WERI-Rb-1 (cell line): ENCODE measurements at regions not wholly inside any gene's neighbourhood (a gene's known extent, or its start where the extent isn't known, plus 50 kb on each side); places are given as distances from the start of the nearest gene placed in this dataset.
"Not testable (repeated sequence)": the region's sequence is repeated elsewhere in the genome, so short reads cannot be mapped to it uniquely, and the experiment has no call there.

ENCODE experiments used
- DNase-seq: peaks from one replicate; pipeline ENCODE4 v3.0.0-alpha.2; 2020
- H3K27ac ChIP-seq: fragments of 250-450 bp; sonication (Bioruptor Pico); 2 replicates; pipeline ENCODE4 v1.5.1; 2020; ENCODE audit warnings: mild to moderate bottlenecking, moderate library complexity
- H3K27me3 ChIP-seq: fragments of 250-450 bp; sonication (Bioruptor Pico); 2 replicates; pipeline ENCODE4 v1.5.1; 2021; ENCODE audit warnings: mild to moderate bottlenecking, low read depth, moderate library complexity; ENCODE audit not compliant: insufficient read depth, severe bottlenecking
- H3K36me3 ChIP-seq: fragments of 250-450 bp; sonication (Bioruptor Pico); 2 replicates; pipeline ENCODE4 v1.5.1; 2020; ENCODE audit warnings: mild to moderate bottlenecking, moderate library complexity
- H3K4me3 ChIP-seq: 2 replicates; pipeline ENCODE4 v1.5.1; 2011; ENCODE audit warnings: low read depth, mild to moderate bottlenecking, control low read depth, low read length
- H3K9me3 ChIP-seq: fragments of 250-450 bp; sonication (Bioruptor Pico); 2 replicates; pipeline ENCODE4 v1.5.1; 2021; ENCODE audit warnings: mild to moderate bottlenecking, moderate library complexity; ENCODE audit not compliant: severe bottlenecking
- TF ChIP-seq, protein P1 (sequence below): IDR thresholded peaks from 2 replicates; pipeline ENCODE4 v1.5.1; 2011; ENCODE audit warnings: low read depth, mild to moderate bottlenecking, control low read depth, inconsistent platforms, low read length

DNA sequence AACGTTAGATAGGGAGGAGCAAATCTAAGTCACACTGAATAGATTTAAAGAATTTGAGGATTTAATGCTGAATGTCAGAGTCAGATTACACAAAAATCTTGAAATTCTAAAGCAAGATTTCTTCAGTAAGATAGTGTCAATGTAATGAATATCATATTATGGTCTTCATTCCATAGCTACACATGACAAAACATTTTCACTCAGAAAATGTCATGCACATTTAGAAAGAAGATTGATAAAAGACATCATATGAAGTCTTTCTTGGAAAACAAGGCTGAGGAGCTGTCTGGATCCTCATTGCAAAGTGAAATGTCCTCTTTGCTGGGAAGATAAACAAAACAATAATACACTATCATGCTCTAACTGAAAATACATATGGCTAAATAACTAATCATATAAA lies 1006.9 kb downstream of the PCDH7 start:
- H3K27ac ChIP-seq: no peak overlapping the region
- TF ChIP-seq, protein P1, sequence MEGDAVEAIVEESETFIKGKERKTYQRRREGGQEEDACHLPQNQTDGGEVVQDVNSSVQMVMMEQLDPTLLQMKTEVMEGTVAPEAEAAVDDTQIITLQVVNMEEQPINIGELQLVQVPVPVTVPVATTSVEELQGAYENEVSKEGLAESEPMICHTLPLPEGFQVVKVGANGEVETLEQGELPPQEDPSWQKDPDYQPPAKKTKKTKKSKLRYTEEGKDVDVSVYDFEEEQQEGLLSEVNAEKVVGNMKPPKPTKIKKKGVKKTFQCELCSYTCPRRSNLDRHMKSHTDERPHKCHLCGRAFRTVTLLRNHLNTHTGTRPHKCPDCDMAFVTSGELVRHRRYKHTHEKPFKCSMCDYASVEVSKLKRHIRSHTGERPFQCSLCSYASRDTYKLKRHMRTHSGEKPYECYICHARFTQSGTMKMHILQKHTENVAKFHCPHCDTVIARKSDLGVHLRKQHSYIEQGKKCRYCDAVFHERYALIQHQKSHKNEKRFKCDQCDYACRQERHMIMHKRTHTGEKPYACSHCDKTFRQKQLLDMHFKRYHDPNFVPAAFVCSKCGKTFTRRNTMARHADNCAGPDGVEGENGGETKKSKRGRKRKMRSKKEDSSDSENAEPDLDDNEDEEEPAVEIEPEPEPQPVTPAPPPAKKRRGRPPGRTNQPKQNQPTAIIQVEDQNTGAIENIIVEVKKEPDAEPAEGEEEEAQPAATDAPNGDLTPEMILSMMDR: no peak
- no peak overlapping the region for H3K4me3 ChIP-seq
- no peaks in the 10 kb centered on the region for H3K9me3 ChIP-seq
- DNase-seq: no peak
- no peaks in the 10 kb centered on the region for H3K36me3 ChIP-seq
- H3K27me3 ChIP-seq: no peaks in the 10 kb centered on the region

DNA sequence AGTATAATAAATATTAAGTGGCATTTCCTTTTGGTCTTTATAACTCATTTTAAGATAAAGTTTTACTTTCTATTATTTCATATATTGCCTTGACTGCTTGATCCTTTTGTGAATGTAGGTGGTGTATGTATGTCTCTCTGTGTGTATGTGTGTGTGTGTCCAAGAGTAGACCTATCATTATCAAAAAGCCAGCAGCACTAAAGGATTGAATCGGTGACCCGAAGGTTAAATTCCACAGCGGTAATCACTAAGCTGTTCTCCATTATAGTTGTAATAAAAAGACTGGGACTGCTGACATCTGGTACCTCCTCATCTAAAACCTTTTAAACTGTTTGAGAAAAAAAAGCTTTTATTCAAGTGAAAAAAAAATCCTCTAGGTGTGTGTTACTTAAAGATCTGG lies 1014.8 kb downstream of the PCDH7 start:
- no peak overlapping the region for H3K4me3 ChIP-seq
- TF ChIP-seq, protein P1: no peak
- H3K9me3 ChIP-seq: no peaks in the 10 kb centered on the region
- no peaks in the 10 kb centered on the region for H3K27me3 ChIP-seq
- DNase-seq: no peak
- no peak overlapping the region for H3K27ac ChIP-seq
- no peaks in the 10 kb centered on the region for H3K36me3 ChIP-seq

DNA sequence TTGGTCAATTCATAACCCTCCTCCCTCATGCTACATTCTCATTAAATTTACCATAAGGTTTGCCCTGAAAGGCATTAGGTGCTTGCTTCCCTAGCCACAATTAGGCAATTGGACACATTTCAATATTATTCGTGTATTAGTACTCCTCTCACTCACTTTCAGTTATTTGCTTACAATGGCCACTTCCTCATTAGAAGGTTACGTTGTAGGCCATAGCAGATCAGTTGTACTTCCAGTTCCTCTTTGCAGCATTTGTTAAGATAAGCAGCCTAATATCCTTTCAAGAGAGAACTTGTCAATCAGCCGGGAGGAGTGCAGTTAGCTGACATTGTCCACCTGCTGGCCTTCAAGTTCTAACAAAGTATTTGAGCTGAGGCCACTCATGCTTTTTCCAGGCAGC lies 1017.2 kb downstream of the PCDH7 start:
- Histone ChIP-seq H3K27me3 (no peaks in the 10 kb centered on the region), H3K36me3 (no peaks in the 10 kb centered on the region), H3K27ac (no peak overlapping the region), H3K4me3 (no peak overlapping the region), H3K9me3 (no peaks in the 10 kb centered on the region)
- TF ChIP-seq, protein P1: no peak
- DNase-seq: no peak

DNA sequence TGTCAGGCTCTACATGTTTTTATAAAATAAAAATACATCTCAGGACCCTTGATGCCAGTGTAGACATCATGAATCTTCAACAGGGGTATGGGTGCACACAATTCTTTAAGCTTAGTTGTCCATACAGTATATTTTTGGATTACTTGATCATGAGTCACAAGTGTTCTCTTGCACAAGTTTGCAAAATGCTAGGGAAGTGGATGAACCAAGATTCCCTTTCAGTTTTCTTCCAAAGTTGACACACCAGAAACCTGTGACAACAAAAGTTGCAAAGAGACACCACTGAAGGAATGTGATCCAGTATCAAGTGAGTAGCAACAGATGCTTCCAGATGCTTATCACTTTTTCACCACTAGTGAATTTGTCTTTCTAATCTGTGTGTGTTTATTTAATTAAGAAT lies 1021.2 kb downstream of the PCDH7 start:
- no peaks in the 10 kb centered on the region for H3K27me3 ChIP-seq
- TF ChIP-seq, protein P1: no peak
- no peak for DNase-seq
- H3K36me3 ChIP-seq: no peaks in the 10 kb centered on the region
- H3K9me3 ChIP-seq: no peaks in the 10 kb centered on the region
- no peak overlapping the region for H3K4me3 ChIP-seq
- H3K27ac ChIP-seq: no peak overlapping the region

DNA sequence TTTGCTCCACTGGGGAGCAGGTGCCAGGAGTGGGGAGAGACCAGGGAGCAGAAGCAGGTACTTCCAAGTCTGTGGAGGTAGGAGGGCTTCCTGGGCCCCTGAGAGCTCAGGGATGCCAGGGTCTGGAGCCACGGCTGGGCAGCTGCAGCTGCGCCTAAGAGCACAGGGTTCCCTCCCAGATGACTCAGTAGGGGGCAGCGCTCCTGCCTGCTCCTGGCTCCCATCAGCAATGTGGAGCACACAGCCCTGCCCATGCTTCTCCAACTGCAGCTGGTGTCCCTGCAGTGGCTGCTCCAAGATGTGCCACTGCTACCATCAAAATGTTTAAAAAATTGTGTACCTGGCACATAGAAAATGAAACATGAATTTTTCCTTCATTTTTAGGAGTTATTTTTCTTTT lies 1028.2 kb downstream of the PCDH7 start:
- Histone ChIP-seq H3K27me3 (no peaks in the 10 kb centered on the region), H3K36me3 (no peaks in the 10 kb centered on the region), H3K9me3 (no peaks in the 10 kb centered on the region), H3K27ac (no peak overlapping the region), H3K4me3 (no peak overlapping the region)
- TF ChIP-seq, protein P1: peak; percentile 31; the same call in 1 of the 2 replicates
- DNase-seq: no peak

DNA sequence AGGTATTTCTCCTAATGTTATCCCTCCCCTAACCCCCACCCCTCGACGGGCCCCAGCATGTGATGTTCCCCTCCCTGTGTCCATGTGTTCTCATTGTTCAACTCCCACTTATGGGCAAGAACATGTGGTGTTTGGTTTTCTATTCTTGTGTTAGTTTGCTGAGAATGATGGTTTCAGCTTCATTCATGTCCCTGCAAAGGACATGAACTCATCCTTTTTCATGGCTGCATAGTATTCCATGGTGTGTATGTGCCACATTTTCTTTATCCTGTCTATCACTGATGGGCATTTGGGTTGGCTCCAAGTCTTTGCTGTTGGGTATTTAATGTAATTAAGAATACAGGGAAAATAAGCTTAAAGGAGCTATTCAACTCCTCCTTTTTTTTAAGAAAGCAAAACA lies 1030.4 kb downstream of the PCDH7 start:
- DNase-seq, H3K27ac ChIP-seq: not testable (repeated sequence)

More for the DNA sequence above, 1030.4 kb downstream of the PCDH7 start:
- H3K4me3 ChIP-seq, H3K9me3 ChIP-seq, H3K36me3 ChIP-seq, H3K27me3 ChIP-seq: not testable (repeated sequence)
